Activated naive CD8-positive, alpha-beta T cell (primary cell): ENCODE measurements at regions not wholly inside any gene's neighbourhood (a gene's known extent, or its start where the extent isn't known, plus 50 kb on each side); places are given as distances from the start of the nearest gene placed in this dataset.

Experiments
- H3K27ac Mint-ChIP-seq: one replicate; pipeline ENCODE4 v1.8.0; 2021; ENCODE audit warnings: mixed read lengths
- H3K27me3 Mint-ChIP-seq: one replicate; pipeline ENCODE4 v1.8.0; 2021; ENCODE audit warnings: mixed read lengths
- H3K36me3 Mint-ChIP-seq: one replicate; pipeline ENCODE4 v1.8.0; 2021; ENCODE audit warnings: mixed read lengths
- H3K4me1 Mint-ChIP-seq: one replicate; pipeline ENCODE4 v1.8.0; 2021; ENCODE audit warnings: low read depth, mixed read lengths
- H3K4me3 Mint-ChIP-seq: one replicate; pipeline ENCODE4 v1.8.0; 2021; ENCODE audit warnings: mild to moderate bottlenecking, mixed read lengths
- H3K9me3 Mint-ChIP-seq: one replicate; pipeline ENCODE4 v1.8.0; 2021; ENCODE audit warnings: low read depth, mixed read lengths

- Mint-ChIP-seq H3K4me3 (no peak overlapping the region), H3K27ac (no peak overlapping the region), H3K36me3 (no peaks in the 10 kb centered on the region)
Measured at GRCh38 chr9:93900971-93901861, 53.9 kb downstream of the BARX1 start.

DNA sequence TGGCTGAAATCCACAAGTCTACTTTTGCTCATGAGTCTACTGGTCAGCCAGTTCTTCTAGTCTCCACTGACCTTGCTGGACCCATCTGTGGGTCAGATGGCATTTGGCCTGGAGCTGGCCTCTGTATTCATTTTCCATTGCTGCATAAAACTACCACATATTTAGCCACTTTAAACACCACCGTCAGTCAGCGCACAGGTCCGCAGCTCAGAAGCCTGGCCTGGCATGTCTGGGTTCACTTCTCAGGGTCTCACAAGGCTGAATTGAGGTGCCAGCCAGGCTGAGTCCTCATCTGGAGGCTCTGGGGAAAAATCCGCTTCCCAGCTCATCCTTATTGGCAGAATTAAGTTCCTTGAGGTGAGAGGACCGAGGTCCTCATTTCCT is 54.7 kb downstream of the BARX1 start:
- Mint-ChIP-seq H3K27me3 (no peaks in the 10 kb centered on the region), H3K9me3 (no peaks in the 10 kb centered on the region), H3K27ac (no peak overlapping the region), H3K4me1 (peaks cover 21% of the 10 kb centered on the region), H3K4me3 (no peak overlapping the region), H3K36me3 (no peaks in the 10 kb centered on the region)

More at GRCh38 chr9:93900971-93901861, 53.9 kb downstream of the BARX1 start:
- Mint-ChIP-seq H3K9me3 (no peaks in the 10 kb centered on the region), H3K4me1 (peaks cover 21% of the 10 kb centered on the region), H3K27me3 (no peaks in the 10 kb centered on the region)

DNA sequence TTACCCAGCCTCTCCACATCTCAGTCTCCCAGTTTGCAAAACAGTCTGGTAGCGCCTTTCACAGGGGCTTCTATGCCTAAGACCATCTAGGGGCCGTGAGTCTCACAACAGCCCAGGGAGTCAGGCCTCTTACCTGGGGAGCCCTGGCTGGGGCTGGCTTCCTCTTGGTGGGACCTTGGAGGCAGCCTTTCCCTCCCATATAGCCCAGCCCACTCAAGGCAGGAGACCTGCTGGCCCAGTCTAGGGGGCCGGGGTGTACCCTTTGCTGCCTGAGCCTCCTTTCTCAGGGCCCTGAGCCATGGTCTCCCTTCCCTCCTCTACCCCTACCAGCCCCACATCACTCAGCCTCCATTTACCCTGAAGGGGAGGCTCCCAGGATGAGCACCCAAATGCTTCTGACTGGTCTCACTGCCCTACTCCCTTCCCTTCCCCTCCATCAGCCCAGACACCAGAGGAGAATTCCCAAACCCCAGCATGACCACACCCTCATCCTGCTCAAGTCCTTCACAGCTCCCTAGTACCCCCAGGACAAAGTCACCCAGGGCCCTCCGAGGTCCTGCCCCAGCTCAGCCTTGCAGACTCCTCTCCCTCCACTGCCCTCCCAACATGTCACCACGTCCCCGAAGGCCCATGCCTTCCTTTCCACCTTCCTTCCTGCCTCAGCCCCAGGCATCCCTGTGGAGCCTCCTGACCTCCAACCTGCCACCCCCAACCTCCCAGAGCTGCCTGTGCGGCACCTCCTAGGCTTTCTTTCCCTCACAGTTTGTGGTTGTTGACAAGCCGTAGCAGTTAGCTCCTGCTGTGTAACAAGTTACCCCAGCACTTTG is 55.3 kb downstream of the BARX1 start:
- H3K9me3 Mint-ChIP-seq = no peaks in the 10 kb centered on the region
- H3K4me3 Mint-ChIP-seq = no peak overlapping the region
- H3K27me3 Mint-ChIP-seq = no peaks in the 10 kb centered on the region
- no peaks in the 10 kb centered on the region for H3K36me3 Mint-ChIP-seq
- no peak overlapping the region for H3K27ac Mint-ChIP-seq
- peaks cover 21% of the 10 kb centered on the region for H3K4me1 Mint-ChIP-seq

GRCh38 chr9:93898502-93899426 is 56.4 kb downstream of the BARX1 start:
- no peaks in the 10 kb centered on the region for H3K9me3 Mint-ChIP-seq
- H3K4me1 Mint-ChIP-seq = peaks cover 21% of the 10 kb centered on the region
- no peak overlapping the region for H3K4me3 Mint-ChIP-seq
- H3K27me3 Mint-ChIP-seq = no peaks in the 10 kb centered on the region
- no peaks in the 10 kb centered on the region for H3K36me3 Mint-ChIP-seq
- H3K27ac Mint-ChIP-seq = peak overlapping the region; percentile 64

- H3K36me3 Mint-ChIP-seq = no peaks in the 10 kb centered on the region
- H3K9me3 Mint-ChIP-seq = peaks cover 1% of the 10 kb centered on the region
- H3K27me3 Mint-ChIP-seq = no peaks in the 10 kb centered on the region
- no peak overlapping the region for H3K4me3 Mint-ChIP-seq
- H3K27ac Mint-ChIP-seq = peak overlapping the region; percentile 64
- peaks cover 21% of the 10 kb centered on the region for H3K4me1 Mint-ChIP-seq
Measured at GRCh38 chr9:93898026-93898425, 57.1 kb downstream of the BARX1 start.

- peaks cover 2% of the 10 kb centered on the region for H3K36me3 Mint-ChIP-seq
- peak overlapping the region; percentile 33 for H3K4me3 Mint-ChIP-seq
- peaks cover 21% of the 10 kb centered on the region for H3K4me1 Mint-ChIP-seq
- no peaks in the 10 kb centered on the region for H3K27me3 Mint-ChIP-seq
- peaks cover 5% of the 10 kb centered on the region for H3K9me3 Mint-ChIP-seq
- H3K27ac Mint-ChIP-seq = no peak overlapping the region
Measured at GRCh38 chr9:93897075-93897970, 57.8 kb downstream of the BARX1 start.

- Mint-ChIP-seq H3K4me3 (no peak overlapping the region), H3K36me3 (peaks cover 2% of the 10 kb centered on the region), H3K27ac (no peak overlapping the region), H3K27me3 (no peaks in the 10 kb centered on the region), H3K4me1 (peaks cover 21% of the 10 kb centered on the region), H3K9me3 (peaks cover 5% of the 10 kb centered on the region)
Measured at GRCh38 chr9:93896496-93897033, 58.6 kb downstream of the BARX1 start.

GRCh38 chr9:93896093-93896492 is 59.1 kb downstream of the BARX1 start:
- Mint-ChIP-seq H3K9me3 (peaks cover 5% of the 10 kb centered on the region), H3K27me3 (no peaks in the 10 kb centered on the region), H3K27ac (no peak overlapping the region), H3K4me1 (peaks cover 21% of the 10 kb centered on the region), H3K36me3 (peaks cover 2% of the 10 kb centered on the region), H3K4me3 (no peak overlapping the region)

DNA sequence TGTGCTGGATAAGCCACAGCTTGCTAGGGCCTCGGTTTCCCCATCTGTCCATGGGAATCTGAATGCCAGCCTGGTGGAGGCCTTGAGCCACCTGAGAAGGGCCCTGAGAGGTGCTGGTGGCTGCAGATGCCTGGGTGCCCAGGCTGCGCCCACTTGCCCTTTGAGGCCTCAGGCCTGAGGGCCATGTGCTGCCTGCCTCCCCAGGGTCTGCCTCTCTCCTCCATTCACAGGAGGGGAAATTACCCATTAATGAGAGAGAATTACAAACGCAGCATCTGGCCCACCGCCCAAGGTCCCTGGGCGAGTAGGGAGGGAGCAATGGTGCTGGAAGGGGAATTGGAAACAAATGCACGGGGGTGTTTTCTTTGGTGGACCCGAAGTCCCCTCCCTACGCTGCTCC is 59.6 kb downstream of the BARX1 start:
- Mint-ChIP-seq H3K9me3 (peaks cover 5% of the 10 kb centered on the region), H3K4me3 (no peak overlapping the region), H3K36me3 (peaks cover 5% of the 10 kb centered on the region), H3K27me3 (no peaks in the 10 kb centered on the region), H3K4me1 (peaks cover 21% of the 10 kb centered on the region), H3K27ac (no peak overlapping the region)

- H3K36me3 Mint-ChIP-seq = peaks cover 5% of the 10 kb centered on the region
- H3K27ac Mint-ChIP-seq = no peak overlapping the region
Measured at GRCh38 chr9:93894691-93895079, 60.5 kb downstream of the BARX1 start.

DNA sequence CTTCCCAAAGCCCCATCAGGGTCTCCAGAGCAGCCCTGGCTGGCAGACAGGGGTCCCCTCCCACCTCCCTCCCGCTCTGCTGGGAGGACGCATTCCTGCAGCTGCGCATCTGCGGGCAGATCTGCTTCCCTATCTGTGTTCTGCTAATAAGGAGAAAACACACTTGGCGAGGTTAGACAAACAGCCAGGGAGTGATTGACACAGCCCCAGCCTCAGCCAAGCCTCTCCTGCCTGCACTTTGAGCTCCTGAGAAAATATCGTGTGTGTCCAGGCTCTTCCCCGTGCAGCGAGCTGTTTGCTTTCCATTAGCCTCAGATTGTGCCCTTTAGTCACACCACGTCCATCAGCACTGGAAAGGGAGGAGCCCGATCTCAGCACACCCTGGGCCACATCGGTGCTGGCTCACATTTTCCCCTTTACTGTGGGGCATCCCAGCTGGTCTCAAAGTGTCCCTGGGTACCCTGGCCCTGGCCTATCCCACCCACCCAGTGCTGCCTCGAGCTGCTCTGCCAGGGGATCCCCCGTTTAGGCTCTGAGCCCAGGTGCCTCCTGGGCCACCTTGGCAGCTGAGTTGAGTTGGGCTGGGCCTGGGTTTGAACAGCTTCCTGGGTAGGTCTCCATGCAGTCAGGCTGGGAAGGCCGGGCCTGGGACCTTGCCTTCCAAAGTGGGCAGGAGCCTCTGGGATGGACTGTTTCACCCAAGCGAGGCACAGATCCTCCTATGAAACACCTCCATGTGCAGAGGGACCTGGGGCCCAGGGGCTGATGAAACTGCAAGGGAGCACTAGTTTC is 61.1 kb downstream of the BARX1 start:
- H3K27me3 Mint-ChIP-seq = no peaks in the 10 kb centered on the region
- H3K36me3 Mint-ChIP-seq = peaks cover 5% of the 10 kb centered on the region
- peaks cover 5% of the 10 kb centered on the region for H3K9me3 Mint-ChIP-seq
- no peak overlapping the region for H3K4me3 Mint-ChIP-seq
- no peak overlapping the region for H3K27ac Mint-ChIP-seq
- peaks cover 19% of the 10 kb centered on the region for H3K4me1 Mint-ChIP-seq

More at GRCh38 chr9:93894691-93895079, 60.5 kb downstream of the BARX1 start:
- Mint-ChIP-seq H3K4me3 (no peak overlapping the region), H3K4me1 (peaks cover 19% of the 10 kb centered on the region), H3K27me3 (no peaks in the 10 kb centered on the region), H3K9me3 (peaks cover 5% of the 10 kb centered on the region)

DNA sequence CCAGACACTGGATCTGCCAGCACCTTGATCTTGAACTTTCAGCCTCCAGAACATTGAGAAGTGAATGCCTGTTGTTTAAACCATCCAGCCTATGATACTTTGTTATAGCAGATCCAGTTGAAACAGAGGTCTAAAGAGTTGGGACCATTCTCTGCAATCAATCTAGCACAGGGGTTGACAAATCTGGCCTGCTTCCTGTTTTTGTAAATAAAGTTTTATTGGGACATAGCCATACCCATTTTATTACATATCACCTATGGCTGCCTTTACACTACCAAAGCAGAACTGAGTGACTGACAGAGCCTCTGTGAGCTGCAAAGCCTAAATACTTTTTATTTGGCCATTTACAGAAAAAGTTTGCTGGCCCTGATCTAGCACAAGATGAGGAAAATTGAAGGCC is 62.0 kb downstream of the BARX1 start:
- Mint-ChIP-seq H3K27me3 (no peaks in the 10 kb centered on the region), H3K4me3 (no peak overlapping the region), H3K4me1 (peaks cover 12% of the 10 kb centered on the region), H3K27ac (no peak overlapping the region), H3K36me3 (peaks cover 5% of the 10 kb centered on the region), H3K9me3 (peaks cover 5% of the 10 kb centered on the region)

GRCh38 chr9:93892748-93893147 is 62.4 kb downstream of the BARX1 start:
- Mint-ChIP-seq H3K36me3 (peaks cover 5% of the 10 kb centered on the region), H3K4me1 (peaks cover 8% of the 10 kb centered on the region)

More at GRCh38 chr9:93892748-93893147, 62.4 kb downstream of the BARX1 start:
- Mint-ChIP-seq H3K9me3 (peaks cover 5% of the 10 kb centered on the region), H3K27me3 (no peaks in the 10 kb centered on the region), H3K4me3 (no peak overlapping the region), H3K27ac (no peak overlapping the region)
